C4-2B (cell line): ENCODE measurements at regions not wholly inside any gene's neighbourhood (a gene's known extent, or its start where the extent isn't known, plus 50 kb on each side); places are given as distances from the start of the nearest gene placed in this dataset.

Experiments used
- H3K27ac ChIP-seq: fragments of 450-650 bp; 2 replicates; pipeline ENCODE4 v1.5.1; 2017
- CTCF ChIP-seq: fragments of 450-650 bp; conservative IDR thresholded peaks from 2 replicates; pipeline ENCODE4 v1.5.1; 2017; ENCODE audit warnings: mild to moderate bottlenecking
- ZFX ChIP-seq: fragments of 450-650 bp; IDR thresholded peaks from 2 replicates; pipeline ENCODE4 v1.6.1; 2017

- no peak overlapping the region for H3K27ac ChIP-seq
- TF ChIP-seq CTCF = no peak
These were observed 254.0 kb upstream of the IL12A start for GRCh38 chr3:159734681-159735080.

- TF ChIP-seq CTCF (no peak), ZFX (no peak)
These were observed 249.5 kb upstream of the IL12A start for GRCh38 chr3:159739166-159739565.

GRCh38 chr3:159739969-159740368, 248.7 kb upstream of the IL12A start:
- no peak overlapping the region for H3K27ac ChIP-seq
- TF ChIP-seq CTCF (no peak), ZFX (no peak)

More at GRCh38 chr3:159739166-159739565, 249.5 kb upstream of the IL12A start:
- H3K27ac ChIP-seq = no peak overlapping the region

- H3K27ac ChIP-seq = no peak overlapping the region
- TF ChIP-seq ZFX (no peak), CTCF (no peak)
These were observed 247.4 kb upstream of the IL12A start for GRCh38 chr3:159741281-159741680.

GRCh38 chr3:159748425-159748824, 240.2 kb upstream of the IL12A start:
- no peak for TF ChIP-seq CTCF
- no peak for TF ChIP-seq ZFX
- H3K27ac ChIP-seq = no peak overlapping the region

- TF ChIP-seq ZFX (no peak), CTCF (no peak)
These were observed 239.2 kb upstream of the IL12A start for GRCh38 chr3:159749406-159749805.

GRCh38 chr3:159751146-159751545, 237.5 kb upstream of the IL12A start:
- no peak overlapping the region for H3K27ac ChIP-seq
- TF ChIP-seq CTCF (no peak), ZFX (no peak)

More at GRCh38 chr3:159749406-159749805, 239.2 kb upstream of the IL12A start:
- no peak overlapping the region for H3K27ac ChIP-seq
